ENCODE measurements at regions not wholly inside any gene's neighbourhood (a gene's known extent, or its start where the extent isn't known, plus 50 kb on each side); places are given as distances from the start of the nearest gene placed in this dataset.

DNA sequence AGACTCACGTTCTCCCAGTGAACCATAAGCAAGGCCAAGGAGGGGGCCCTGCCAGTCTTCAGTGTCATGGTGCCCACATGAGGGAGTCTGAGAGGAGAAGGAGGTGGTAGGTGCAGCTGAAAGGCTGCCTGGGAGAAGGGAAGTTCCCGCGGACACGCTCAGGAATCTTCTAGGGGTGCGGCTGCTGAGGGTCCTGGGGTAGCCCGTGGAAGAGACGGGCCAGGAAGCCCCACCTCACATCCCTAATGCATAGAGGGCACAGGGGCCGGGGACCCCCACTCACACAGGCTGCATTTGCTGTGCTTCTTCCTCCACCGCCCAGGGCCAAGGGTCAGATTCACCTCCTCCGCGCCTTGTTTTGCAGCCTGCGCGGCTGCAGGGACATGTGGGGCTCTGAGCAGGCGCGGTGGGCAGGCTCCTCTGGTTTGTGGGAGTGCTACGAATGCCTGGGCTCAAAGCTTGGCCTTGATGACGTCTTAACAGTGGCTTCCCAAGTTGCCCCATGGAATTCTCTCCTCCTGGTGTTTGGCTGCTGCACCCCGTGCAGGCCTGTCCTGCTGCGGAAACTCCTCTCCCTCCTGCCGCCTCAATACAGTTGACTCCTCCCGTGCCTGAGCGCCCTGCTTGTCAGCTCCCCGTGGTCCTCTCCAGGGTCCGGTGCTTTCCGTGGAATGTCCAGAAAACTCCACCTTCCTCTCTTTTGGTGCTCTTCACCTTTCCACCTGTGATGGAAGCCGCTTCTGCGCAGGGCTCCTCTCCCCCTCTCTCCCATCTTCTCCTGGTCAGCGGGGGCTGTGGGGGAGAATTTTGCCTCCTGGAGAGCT is 95.7 kb downstream of the VAPA start:
- no peak for DNase-seq

DNA sequence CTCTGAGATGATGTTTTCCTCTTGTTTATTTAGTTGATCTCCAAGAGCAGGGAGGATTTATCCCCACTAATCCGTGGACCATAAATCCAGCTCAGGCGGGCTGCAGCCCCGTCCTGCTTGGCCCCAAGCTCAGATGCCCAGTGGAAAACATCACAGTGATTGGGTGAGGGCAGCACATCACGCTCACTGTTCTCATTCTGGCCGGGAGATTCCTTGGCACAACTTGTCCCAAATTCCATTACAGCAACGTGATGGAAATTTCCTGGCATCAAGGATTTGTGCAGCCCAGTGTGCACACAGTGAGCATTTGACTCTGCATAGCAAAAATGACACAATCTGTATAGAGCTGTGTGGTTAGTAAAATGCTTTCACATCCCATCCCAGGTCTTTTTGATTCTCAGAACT is 96.8 kb downstream of the VAPA start:
- no peak for DNase-seq

- no peak for DNase-seq
Observed at GRCh38 chr18:10011061-10011460, 97.2 kb downstream of the VAPA start.

GRCh38 chr18:10011751-10012150 is 97.9 kb downstream of the VAPA start:
- DNase-seq, result no peak

- no peak for DNase-seq
Observed at GRCh38 chr18:10012526-10012925, 98.7 kb downstream of the VAPA start.

GRCh38 chr18:10013621-10014543 is 100.1 kb downstream of the VAPA start:
- DNase-seq, result no peak

DNA sequence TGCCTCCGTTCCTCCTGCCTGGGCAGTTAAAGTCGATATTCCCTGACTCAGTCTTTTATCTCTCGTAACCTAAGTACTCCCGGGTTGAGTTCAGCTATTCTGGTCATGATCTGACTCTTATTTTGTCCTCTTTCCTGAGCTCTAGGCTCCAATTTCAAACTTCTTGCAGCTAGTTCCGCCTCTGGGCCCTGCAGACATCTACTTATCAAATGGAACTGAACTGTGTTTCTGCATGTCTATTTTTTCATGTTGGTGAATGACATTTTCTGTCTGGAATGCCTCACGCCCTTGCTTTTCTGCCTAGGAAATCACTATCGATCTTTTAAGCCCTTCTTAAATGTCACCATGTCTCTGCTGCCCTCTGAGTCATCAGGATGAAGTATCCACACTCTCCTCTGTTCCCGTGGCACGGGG is 101.5 kb downstream of the VAPA start:
- no peak for DNase-seq

DNA sequence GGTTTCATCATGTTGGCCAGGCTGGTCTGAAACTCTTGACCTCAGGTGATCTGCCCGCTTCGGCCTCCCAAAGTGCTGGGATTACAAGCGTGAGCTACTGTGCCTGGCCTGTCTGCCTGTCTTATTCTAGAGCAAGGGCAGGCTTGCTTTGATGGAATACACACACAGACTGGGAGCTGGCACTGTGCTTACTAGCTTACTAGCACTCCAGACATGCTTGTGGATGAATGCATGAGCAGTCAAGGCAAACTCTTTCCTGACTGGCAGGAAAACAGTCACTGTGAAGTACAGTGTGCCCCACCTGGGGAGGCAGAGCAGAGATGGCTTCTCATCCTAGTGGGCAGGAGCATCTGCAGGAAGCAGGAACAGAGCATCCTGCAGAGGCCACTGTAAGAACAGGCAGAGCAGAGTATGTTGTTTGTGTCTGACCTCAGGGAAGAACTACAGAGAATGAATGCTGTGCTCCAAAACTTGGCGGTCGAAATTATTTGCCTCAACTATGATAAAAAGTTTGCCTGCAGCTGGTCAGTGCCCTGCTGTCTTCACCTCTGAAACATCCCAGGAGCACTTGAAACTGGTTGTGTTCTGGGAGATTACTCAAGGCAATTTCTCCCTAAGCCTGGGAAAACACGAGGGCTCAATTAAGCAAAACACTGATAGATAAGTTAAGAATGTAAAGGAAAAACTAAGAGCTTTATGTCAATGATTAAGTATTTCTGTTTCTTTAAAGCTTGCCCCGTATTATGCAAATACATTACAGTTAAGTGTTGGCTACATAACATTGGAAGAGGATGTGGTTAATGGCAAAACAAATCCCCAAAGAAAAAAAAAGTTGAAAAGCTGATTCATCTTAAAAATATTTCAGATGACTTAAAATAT is 102.4 kb downstream of the VAPA start:
- DNase-seq, result no peak

DNA sequence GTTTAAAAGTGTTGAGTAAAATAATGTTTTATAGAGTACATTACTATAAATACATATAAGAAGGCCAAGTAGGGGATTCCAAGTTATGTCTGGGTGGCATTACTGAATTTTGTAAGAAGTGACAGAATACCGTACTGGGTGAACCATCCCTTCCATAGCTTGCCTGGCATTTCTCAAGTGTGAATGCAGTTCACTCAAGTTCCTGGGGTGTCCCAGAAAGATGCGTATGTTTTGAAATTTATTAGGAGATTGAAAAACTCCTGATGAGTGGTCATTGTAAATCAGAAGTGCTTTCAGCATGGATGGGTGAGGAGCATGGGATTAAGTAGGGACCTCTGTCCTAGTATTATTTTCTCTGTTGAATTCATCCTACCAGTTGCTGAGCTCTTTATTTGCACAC is 103.2 kb downstream of the VAPA start:
- no peak for DNase-seq

- DNase-seq, result no peak
Observed at GRCh38 chr18:10018289-10018688, 104.5 kb downstream of the VAPA start.

DNA sequence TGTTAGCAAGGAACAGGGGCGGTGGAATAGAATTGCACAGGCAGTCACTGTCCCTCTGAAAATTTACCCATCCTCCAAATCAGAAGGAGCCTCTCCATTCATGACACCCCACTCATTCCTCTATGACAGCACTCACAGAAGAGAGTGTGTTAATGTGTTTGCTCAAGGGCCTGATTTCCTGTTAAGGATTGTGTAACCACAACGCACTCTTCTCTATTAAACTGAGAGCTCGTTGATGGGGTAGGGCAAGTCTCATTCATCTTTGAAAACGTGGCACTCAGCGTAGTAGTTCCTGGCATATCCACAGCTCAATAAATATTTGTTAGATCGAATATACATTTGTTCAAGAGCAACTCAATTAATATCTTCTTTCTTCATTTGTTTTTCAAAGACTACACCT is 106.4 kb downstream of the VAPA start:
- no peak for DNase-seq

DNA sequence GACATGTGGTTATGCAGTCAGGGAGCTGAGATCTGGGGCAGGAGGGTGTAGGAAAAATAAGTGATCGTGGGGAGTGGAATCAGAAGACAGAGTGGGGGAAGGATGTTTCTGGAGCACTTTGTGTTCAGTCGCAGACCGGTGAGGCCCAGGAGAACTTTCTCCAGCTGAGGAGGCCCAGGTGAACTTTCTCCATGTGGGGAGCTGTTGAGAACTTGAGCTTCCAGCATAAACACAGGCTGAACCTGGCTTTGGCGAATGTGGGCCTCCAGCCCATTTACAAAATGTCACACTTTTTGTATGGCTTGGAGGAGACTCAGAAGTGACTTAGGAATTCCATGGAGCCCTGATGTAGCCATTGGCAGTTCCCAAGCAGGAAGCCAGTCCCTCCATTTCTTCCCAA is 108.5 kb downstream of the VAPA start:
- DNase-seq, result no peak

DNA sequence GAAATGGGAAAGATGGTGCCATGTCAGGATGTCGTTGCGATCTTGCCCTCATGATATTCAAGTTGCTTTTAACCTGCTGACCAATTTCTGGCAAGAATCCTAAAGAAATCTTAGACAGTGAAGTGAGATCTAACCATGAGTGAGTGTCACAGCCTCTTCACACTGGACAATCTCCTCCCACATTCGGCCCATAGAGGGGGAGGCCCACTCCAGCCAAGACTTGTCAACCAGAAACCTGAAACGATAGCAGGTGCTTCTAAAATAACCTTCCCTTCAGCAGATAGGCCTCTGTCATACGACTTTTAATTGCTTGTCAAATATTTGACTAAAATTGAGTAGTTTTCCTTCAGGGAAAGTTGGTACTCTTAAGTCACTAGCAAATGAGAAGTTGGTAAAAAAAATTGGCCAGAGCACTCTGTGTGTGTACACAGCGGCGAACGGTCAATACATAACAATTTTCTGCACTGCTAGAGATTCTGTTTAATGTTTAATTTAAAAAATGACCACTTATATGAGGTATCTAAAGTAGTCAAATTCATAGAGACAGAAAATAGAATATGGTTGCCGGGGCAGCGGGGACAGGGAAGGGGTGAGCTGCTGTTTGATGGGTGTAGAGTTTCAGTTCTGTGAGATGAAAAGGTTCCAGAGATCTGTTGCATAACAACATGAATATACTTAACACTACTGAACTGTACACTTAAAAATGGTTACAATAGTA is 110.2 kb downstream of the VAPA start:
- DNase-seq, result no peak

GRCh38 chr18:10025711-10026670 is 112.2 kb downstream of the VAPA start:
- DNase-seq, result no peak

- DNase-seq, result no peak
Observed at GRCh38 chr18:10027031-10027430, 113.2 kb downstream of the VAPA start.

DNA sequence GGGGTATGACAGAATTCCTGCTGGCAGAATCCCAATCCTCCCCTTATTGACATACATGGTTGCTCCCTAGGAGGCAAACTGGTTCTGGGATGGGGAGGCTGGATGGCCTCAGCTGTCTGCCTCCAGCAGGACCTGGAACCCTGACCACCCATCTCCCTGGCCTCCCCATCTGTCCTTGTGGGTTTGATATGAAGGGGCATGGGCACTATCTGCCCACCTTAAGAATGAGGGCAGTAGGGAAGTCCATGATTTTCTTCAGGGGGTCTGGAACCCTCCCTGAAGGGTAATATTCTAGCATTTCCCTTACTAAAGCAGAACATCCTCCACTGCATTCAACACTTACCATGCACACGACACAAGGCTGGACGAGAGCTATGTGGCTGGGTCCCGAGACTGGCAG is 113.6 kb downstream of the VAPA start:
- no peak for DNase-seq

GRCh38 chr18:10029711-10030110 is 115.9 kb downstream of the VAPA start:
- DNase-seq, result no peak

DNA sequence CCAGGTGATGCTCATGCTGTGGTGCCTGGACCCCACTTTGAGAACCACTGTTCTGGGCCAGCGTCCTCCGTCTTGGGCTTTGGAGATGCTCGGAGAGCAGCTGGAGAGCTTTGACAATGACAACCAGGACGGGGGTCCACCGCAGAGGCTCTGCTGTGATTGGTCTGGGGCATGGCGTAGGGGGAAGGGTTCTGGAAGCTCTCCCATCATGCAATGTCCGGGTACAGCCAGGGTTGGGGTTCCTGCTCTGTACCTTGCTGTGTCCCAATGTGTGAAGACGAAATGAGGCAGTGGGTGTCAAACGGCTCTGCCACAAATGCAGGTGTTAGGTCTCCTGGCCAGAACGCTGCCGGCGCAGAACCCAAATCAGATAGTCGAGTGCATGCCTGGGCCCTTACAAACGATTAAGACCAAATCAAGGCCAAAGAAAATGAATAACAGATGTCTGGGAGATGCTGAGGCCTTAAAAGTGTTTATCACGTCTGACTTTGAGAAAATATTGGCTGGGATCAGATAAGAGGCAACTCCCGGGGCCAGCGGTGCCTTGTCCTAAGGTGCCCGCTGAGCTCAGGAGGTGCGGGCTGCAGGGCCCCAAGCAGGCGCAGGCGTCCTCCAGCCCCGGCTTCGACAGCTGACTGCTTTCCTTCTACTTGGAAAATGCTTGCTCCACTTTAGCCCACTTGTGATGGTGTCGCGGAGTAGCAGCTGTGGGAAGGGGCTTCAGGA is 117.2 kb downstream of the VAPA start:
- no peak for DNase-seq

DNA sequence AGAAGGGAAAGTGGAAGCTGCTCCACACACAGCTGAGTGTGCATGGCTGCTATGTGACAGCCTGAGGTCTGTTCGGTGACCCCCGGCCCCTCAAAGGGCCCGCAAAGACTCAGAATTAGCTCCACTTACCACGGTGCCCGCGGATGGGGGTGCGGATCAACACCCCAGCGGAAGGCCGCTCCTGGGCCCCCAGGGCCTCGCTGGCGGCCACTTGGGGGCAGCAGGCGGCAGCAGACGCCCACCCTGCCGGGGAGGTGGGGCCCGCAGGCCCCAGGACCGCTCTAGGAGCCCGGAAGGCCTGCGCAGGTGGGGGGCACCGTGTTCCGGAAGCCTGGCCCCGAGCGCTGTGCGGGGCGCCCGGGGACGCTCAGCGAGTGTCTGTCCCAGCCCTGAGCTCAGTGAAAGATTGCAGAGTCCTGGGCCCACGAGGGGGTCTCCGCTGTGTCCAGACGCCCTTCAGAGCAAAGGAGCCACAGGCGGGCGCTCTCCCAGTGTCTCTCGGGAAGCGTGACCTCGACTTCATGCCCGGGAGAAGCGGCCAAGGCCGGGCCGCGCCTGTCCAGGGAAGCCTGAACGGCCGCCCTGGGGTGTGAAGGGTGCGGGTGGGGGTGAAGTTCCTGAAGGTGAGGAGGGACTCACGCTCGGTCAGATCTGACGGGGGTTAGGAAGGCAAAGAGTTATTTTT is 118.7 kb downstream of the VAPA start:
- DNase-seq, result no peak

GRCh38 chr18:10033016-10033399 is 119.2 kb downstream of the VAPA start:
- no peak for DNase-seq

Measured in NCI-H2171 (cell line).